WTC11 (cell line): ENCODE measurements at regions not wholly inside any gene's neighbourhood (a gene's known extent, or its start where the extent isn't known, plus 50 kb on each side); places are given as distances from the start of the nearest gene placed in this dataset.

ENCODE experiments used
- ATAC-seq: fragments of 200-7000 bp; cut with Tn5 transposase; 2 replicates; pipeline ENCODE4 v1.10.0; 2021; ENCODE audit warnings: mild to moderate bottlenecking, moderate library complexity
- CTCF ChIA-PET: fragments of 300-600 bp; sonication (Branson Sonifier 250); formaldehyde crosslinking; loops from one replicate; lab custom pipeline; 2021; ENCODE audit warnings: antibody characterized with exemption; lab: Charles Lee
- POLR2A ChIA-PET: fragments of 350-600 bp; sonication (Branson Sonifier 250); formaldehyde crosslinking; loops from one replicate; lab custom pipeline; 2021; ENCODE audit warnings: antibody characterized with exemption; lab: Charles Lee
- DNase-seq: peaks from one replicate; pipeline ENCODE4 v3.0.0; 2021; ENCODE audit warnings: low spot score
- H3K27ac Mint-ChIP-seq: 2 replicates; pipeline ENCODE4 v1.8.0; 2021; ENCODE audit warnings: mixed read lengths
- H3K27me3 Mint-ChIP-seq: 2 replicates; pipeline ENCODE4 v1.8.0; 2021; ENCODE audit warnings: low read depth, mild to moderate bottlenecking, moderate library complexity, mixed read lengths
- H3K36me3 Mint-ChIP-seq: 2 replicates; pipeline ENCODE4 v1.8.0; 2021; ENCODE audit warnings: mixed read lengths
- H3K4me1 Mint-ChIP-seq: 2 replicates; pipeline ENCODE4 v1.8.0; 2022; ENCODE audit warnings: mixed read lengths
- H3K4me3 Mint-ChIP-seq: 2 replicates; pipeline ENCODE4 v1.8.0; 2021; ENCODE audit warnings: mild to moderate bottlenecking, moderate library complexity, mixed read lengths
- H3K9me3 Mint-ChIP-seq: 2 replicates; pipeline ENCODE4 v1.8.0; 2021; ENCODE audit warnings: mixed read lengths
- E2F1 ChIP-seq: sonication (generic); formaldehyde crosslinking; IDR thresholded peaks from 2 replicates; pipeline ENCODE4 v1.8.0; 2022; ENCODE audit warnings: mild to moderate bottlenecking, missing genetic modification reagents
- E2F5 ChIP-seq: sonication (generic); formaldehyde crosslinking; IDR thresholded peaks from 2 replicates; pipeline ENCODE4 v1.8.1; 2022; ENCODE audit warnings: mild to moderate bottlenecking, moderate library complexity, missing genetic modification reagents
- JUN ChIP-seq: sonication (generic); formaldehyde crosslinking; IDR thresholded peaks from 2 replicates; pipeline ENCODE4 v1.8.0; 2023; ENCODE audit warnings: mild to moderate bottlenecking, missing genetic modification reagents
- MLX ChIP-seq: sonication (generic); formaldehyde crosslinking; IDR thresholded peaks from 2 replicates; pipeline ENCODE4 v1.8.1; 2023; ENCODE audit warnings: mild to moderate bottlenecking, missing genetic modification reagents, moderate library complexity
- SOX15 ChIP-seq: fragments of 250-450 bp; sonication (Bioruptor Pico); IDR thresholded peaks from 2 replicates; pipeline ENCODE4 v1.9.0; 2021; ENCODE audit warnings: mild to moderate bottlenecking
- SP1 ChIP-seq: sonication (generic); formaldehyde crosslinking; conservative IDR thresholded peaks from 2 replicates; pipeline ENCODE4 v1.8.1; 2022; ENCODE audit warnings: missing genetic modification reagents
- ZNF263 ChIP-seq: sonication (generic); formaldehyde crosslinking; IDR thresholded peaks from 2 replicates; pipeline ENCODE4 v1.8.1; 2022; ENCODE audit warnings: low read depth, mild to moderate bottlenecking, moderate library complexity, missing genetic modification reagents
- ZNF425 ChIP-seq: fragments of 250-450 bp; sonication (Bioruptor Pico); conservative IDR thresholded peaks from 2 replicates; pipeline ENCODE4 v1.9.0; 2021; ENCODE audit warnings: mild to moderate bottlenecking
- TF ChIP-seq, protein P1 (sequence below): fragments of 250-450 bp; sonication (Bioruptor Pico); IDR thresholded peaks from 2 replicates; pipeline ENCODE4 v1.9.0; 2021; ENCODE audit warnings: mild to moderate bottlenecking, borderline replicate concordance
- TF ChIP-seq, protein P2 (sequence below): sonication (generic); formaldehyde crosslinking; IDR thresholded peaks from 2 replicates; pipeline ENCODE4 v1.8.1; 2023; ENCODE audit warnings: mild to moderate bottlenecking, missing genetic modification reagents
- TF ChIP-seq, protein P3 (sequence below): sonication (generic); formaldehyde crosslinking; IDR thresholded peaks from 2 replicates; pipeline ENCODE4 v1.8.0; 2022; ENCODE audit warnings: mild to moderate bottlenecking, missing genetic modification reagents
- TF ChIP-seq, protein P4 (sequence below): sonication (generic); formaldehyde crosslinking; IDR thresholded peaks from 2 replicates; pipeline ENCODE4 v1.8.0; 2023; ENCODE audit warnings: mild to moderate bottlenecking, missing genetic modification reagents

- TF ChIP-seq E2F1 (CRISPR knock-in tag) (no peak), ZNF425 (CRISPR knock-in tag) (no peak), E2F5 (no peak), JUN (CRISPR knock-in tag) (no peak), ZNF263 (CRISPR knock-in tag) (no peak), SOX15 (CRISPR knock-in tag) (no peak), SP1 (CRISPR knock-in tag) (no peak)
- TF ChIP-seq, protein P1, sequence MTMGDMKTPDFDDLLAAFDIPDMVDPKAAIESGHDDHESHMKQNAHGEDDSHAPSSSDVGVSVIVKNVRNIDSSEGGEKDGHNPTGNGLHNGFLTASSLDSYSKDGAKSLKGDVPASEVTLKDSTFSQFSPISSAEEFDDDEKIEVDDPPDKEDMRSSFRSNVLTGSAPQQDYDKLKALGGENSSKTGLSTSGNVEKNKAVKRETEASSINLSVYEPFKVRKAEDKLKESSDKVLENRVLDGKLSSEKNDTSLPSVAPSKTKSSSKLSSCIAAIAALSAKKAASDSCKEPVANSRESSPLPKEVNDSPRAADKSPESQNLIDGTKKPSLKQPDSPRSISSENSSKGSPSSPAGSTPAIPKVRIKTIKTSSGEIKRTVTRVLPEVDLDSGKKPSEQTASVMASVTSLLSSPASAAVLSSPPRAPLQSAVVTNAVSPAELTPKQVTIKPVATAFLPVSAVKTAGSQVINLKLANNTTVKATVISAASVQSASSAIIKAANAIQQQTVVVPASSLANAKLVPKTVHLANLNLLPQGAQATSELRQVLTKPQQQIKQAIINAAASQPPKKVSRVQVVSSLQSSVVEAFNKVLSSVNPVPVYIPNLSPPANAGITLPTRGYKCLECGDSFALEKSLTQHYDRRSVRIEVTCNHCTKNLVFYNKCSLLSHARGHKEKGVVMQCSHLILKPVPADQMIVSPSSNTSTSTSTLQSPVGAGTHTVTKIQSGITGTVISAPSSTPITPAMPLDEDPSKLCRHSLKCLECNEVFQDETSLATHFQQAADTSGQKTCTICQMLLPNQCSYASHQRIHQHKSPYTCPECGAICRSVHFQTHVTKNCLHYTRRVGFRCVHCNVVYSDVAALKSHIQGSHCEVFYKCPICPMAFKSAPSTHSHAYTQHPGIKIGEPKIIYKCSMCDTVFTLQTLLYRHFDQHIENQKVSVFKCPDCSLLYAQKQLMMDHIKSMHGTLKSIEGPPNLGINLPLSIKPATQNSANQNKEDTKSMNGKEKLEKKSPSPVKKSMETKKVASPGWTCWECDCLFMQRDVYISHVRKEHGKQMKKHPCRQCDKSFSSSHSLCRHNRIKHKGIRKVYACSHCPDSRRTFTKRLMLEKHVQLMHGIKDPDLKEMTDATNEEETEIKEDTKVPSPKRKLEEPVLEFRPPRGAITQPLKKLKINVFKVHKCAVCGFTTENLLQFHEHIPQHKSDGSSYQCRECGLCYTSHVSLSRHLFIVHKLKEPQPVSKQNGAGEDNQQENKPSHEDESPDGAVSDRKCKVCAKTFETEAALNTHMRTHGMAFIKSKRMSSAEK (CRISPR knock-in tag), result no peak
- TF ChIP-seq, protein P2, sequence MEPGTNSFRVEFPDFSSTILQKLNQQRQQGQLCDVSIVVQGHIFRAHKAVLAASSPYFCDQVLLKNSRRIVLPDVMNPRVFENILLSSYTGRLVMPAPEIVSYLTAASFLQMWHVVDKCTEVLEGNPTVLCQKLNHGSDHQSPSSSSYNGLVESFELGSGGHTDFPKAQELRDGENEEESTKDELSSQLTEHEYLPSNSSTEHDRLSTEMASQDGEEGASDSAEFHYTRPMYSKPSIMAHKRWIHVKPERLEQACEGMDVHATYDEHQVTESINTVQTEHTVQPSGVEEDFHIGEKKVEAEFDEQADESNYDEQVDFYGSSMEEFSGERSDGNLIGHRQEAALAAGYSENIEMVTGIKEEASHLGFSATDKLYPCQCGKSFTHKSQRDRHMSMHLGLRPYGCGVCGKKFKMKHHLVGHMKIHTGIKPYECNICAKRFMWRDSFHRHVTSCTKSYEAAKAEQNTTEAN (CRISPR knock-in tag), result no peak
- TF ChIP-seq, protein P3, sequence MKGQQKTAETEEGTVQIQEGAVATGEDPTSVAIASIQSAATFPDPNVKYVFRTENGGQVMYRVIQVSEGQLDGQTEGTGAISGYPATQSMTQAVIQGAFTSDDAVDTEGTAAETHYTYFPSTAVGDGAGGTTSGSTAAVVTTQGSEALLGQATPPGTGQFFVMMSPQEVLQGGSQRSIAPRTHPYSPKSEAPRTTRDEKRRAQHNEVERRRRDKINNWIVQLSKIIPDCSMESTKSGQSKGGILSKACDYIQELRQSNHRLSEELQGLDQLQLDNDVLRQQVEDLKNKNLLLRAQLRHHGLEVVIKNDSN (CRISPR knock-in tag), result no peak
- TF ChIP-seq, protein P4, sequence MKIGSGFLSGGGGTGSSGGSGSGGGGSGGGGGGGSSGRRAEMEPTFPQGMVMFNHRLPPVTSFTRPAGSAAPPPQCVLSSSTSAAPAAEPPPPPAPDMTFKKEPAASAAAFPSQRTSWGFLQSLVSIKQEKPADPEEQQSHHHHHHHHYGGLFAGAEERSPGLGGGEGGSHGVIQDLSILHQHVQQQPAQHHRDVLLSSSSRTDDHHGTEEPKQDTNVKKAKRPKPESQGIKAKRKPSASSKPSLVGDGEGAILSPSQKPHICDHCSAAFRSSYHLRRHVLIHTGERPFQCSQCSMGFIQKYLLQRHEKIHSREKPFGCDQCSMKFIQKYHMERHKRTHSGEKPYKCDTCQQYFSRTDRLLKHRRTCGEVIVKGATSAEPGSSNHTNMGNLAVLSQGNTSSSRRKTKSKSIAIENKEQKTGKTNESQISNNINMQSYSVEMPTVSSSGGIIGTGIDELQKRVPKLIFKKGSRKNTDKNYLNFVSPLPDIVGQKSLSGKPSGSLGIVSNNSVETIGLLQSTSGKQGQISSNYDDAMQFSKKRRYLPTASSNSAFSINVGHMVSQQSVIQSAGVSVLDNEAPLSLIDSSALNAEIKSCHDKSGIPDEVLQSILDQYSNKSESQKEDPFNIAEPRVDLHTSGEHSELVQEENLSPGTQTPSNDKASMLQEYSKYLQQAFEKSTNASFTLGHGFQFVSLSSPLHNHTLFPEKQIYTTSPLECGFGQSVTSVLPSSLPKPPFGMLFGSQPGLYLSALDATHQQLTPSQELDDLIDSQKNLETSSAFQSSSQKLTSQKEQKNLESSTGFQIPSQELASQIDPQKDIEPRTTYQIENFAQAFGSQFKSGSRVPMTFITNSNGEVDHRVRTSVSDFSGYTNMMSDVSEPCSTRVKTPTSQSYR (CRISPR knock-in tag), result no peak
These were observed 1686.2 kb downstream of the SLITRK1 start (continued) for GRCh38 chr13:82196087-82196486.

DNA sequence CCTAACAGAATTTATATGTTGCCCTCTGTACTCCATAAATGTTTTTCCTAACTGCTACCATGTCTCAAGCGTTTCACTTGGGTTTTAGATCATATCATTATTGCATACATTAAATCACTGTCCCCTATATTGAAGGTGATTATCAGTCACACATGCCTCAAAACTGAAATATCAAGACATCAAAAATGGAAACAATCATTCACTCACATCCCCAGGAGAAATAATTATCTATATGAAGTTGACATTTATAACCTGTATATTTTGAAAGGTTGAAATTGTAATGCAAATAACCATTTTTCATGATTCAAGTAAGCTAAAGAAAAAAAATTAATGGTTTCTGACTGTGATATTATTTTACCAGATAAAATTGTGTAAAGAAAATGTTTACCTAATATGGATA is 1695.0 kb downstream of the SLITRK1 start:
- DNase-seq (no peak), ATAC-seq (no peak)
- peaks cover 4% of the 10 kb centered on the region for H3K4me1 Mint-ChIP-seq
- no peaks in the 10 kb centered on the region for H3K9me3 Mint-ChIP-seq
- no peak for TF ChIP-seq MLX (CRISPR knock-in tag)
- no peaks in the 10 kb centered on the region for H3K36me3 Mint-ChIP-seq
- no peaks in the 10 kb centered on the region for H3K27me3 Mint-ChIP-seq
- POLR2A ChIA-PET, result no interaction called here
- H3K4me3 Mint-ChIP-seq, result no peak overlapping the region
- H3K27ac Mint-ChIP-seq, result no peak overlapping the region
- CTCF ChIA-PET, result no interaction called here
